HG02623 (cell line): ENCODE measurements at regions not wholly inside any gene's neighbourhood (a gene's known extent, or its start where the extent isn't known, plus 50 kb on each side); places are given as distances from the start of the nearest gene placed in this dataset.
"Not testable (repeated sequence)": the region's sequence is repeated elsewhere in the genome, so short reads cannot be mapped to it uniquely, and the experiment has no call there.

Experiments used
- ATAC-seq: cut with Tn5 transposase; IDR thresholded peaks from one replicate; pipeline ENCODE4 v1.9.1; 2021; ENCODE audit warnings: moderate library complexity; ENCODE audit not compliant: unreplicated experiment

- ATAC-seq: not testable (repeated sequence)
Observed at GRCh38 chr1:143784239-143784882, 187.4 kb downstream of the FAM72C start.

GRCh38 chr1:143778178-143778577 lies 193.6 kb downstream of the FAM72C start:
- ATAC-seq: not testable (repeated sequence)

GRCh38 chr1:143764831-143765230 lies 207.0 kb downstream of the FAM72C start:
- ATAC-seq: not testable (repeated sequence)

DNA sequence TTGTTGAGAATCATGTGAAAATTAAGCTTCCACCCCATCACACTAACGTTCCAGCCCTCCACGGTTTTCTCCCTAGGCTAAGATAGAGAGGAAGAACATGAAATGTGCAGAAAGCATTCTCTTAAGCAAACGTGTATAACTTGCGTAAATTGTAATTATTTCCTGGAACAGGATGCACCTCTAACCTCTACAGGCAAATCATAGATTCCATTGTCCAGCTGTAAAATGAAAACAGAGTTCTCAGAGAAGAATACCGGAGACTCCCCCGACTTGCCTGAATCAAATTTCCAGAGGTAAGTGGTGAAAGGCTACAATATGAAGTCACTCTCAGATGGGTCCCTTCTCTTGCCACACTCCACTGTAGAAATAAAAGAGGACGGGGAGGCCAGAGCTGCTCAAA lies 211.4 kb downstream of the FAM72C start:
- not testable (repeated sequence) for ATAC-seq

DNA sequence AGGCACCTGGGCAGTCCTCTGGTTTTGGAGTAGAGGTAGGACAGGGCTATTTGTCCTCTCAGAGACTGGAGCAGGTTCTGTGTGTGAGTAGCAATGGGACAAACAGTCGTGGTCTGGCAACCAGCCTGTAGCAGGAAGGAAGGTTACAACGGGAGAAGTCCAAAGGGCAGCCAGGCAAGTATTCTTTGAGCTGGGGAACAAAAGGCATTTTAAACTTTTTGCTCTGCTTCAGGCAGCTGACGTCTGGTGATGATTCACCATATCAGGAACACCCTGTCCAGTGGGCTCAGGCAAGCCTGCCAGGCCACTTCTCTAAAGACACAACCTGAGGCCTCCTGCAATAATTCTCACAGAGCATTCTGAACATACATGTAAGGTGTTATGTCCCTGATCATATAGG lies 215.8 kb downstream of the FAM72C start:
- not testable (repeated sequence) for ATAC-seq

- ATAC-seq: no peak
Observed at GRCh38 chr1:143748906-143749305, 222.9 kb downstream of the FAM72C start.

DNA sequence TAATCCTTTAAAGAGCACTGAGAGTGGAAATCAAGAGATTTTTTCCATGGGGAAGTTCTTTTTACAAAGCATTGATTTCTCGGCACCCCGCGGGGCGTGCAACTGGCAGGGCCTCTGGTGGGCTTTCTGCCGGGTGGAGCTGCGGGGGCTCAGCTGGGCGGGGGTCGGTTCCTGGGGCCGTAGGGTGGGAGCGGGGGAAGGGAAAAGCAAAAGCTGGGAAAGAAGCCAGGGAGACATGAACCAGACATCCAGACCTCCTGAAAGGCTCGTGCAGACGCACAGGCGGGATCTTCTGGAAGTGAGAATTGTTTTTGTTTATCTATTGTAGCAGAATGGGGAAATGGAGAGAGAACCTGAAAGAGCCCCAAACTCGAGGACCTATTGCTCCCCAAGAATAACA lies 235.2 kb downstream of the FAM72C start:
- no peak for ATAC-seq

GRCh38 chr1:143735764-143736461 lies 235.9 kb downstream of the FAM72C start:
- ATAC-seq: no peak

DNA sequence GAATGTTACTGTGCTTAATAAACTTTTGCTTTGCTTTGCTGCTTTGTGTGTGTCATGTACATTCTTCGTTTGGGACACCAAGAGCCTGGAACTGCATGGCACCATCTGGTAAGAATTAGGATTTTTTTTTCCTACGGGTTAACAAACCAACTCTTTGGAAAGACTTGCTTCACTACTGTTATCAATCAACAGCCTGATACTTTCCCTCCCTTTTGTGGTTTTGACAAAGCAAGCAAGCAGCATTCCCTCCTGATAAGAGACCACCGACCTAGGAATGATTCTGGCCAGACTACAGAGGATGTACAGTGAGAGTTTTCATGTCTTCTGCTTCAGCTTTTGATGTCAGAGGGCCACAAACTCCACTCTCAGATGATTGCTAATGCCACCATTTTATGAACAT lies 237.5 kb downstream of the FAM72C start:
- not testable (repeated sequence) for ATAC-seq

DNA sequence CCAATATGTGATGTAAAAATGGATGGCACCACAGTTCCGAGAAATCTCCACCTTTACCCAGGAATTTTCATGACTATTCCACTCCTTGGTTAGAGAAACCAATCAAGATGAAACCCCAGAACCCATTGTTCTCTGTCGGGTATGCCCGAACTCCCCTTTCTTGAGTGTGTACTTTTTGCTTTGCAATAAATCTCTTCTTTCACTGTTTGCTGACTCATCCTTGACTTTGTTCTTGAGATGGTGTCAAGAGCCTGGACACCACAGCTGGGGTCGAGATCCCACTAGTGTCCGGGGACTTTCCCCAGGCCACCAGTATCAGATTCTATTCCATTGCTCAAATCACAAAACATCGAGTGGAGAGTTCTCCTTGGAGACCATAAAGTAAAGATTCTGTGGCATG lies 240.9 kb downstream of the FAM72C start:
- ATAC-seq: not testable (repeated sequence)

GRCh38 chr1:143729449-143730111 lies 242.2 kb downstream of the FAM72C start:
- ATAC-seq: peak; percentile 59

GRCh38 chr1:143728802-143729448 lies 242.9 kb downstream of the FAM72C start:
- ATAC-seq: peak; percentile 87

- ATAC-seq: no peak
Observed at GRCh38 chr1:143727263-143727662, 244.5 kb downstream of the FAM72C start.

- no peak for ATAC-seq
Observed at GRCh38 chr1:143721024-143721373, 250.8 kb downstream of the FAM72C start.

- no peak for ATAC-seq
Observed at GRCh38 chr1:143720087-143721023, 251.4 kb downstream of the FAM72C start.

GRCh38 chr1:143718524-143718923 lies 253.3 kb downstream of the FAM72C start:
- no peak for ATAC-seq

DNA sequence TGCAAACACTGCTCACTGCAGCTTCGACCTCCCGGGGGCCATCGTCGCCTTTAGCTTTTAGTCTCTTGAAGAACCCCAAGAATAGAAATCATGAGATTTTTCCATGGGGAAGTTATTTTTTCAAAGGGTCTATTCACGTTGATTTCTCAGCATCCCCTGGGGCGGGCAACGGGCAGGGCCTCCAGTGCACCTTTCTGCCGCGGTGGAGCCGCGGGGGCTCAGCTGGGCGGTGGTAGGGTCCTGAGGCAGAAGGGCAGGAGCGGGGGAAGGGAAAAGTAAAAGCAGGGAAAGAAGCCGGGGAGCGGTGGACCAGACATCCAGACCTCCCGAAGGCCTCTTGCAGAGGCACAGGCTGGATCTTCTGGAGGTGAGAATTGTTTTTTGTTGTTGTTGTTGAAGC lies 253.8 kb downstream of the FAM72C start:
- ATAC-seq: no peak

DNA sequence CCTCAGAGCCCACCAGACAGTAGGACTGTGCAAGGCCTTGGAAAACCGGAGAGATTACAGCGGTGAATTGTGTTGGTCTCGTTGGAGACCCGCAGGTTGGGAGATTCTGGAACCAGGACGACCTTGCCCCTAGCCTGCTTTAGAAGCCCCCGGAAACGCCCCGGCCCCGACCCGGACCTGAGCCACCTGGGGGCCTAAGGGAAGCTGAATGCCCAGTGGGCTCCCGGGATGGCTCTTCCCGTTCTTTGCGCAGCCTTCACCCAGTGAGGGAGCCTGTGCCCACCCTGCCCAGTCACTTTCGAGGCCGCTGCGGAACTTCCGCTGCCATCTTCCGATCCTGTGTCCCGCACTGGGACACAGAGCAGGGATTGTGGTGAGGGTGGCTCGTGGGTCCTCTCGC lies 254.4 kb downstream of the FAM72C start:
- no peak for ATAC-seq

DNA sequence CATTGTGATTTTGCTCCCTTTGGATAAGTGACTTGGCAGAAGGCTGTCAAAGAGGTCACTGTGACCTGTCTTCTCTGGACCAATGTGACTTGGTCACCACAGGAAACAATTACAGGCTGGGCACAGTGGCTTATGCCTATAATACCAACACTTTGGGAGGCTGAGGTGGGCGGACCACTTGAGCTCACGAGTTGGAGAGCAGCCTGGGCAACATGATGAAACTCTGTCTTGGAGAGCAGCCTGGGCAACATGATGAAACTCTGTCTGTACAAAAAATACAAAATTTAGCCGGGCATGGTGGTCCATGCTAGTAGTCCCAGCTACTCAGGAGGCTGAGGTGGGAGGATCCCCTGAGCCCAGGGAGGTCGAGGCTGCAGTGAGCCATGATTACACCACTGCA lies 256.9 kb downstream of the FAM72C start:
- not testable (repeated sequence) for ATAC-seq

DNA sequence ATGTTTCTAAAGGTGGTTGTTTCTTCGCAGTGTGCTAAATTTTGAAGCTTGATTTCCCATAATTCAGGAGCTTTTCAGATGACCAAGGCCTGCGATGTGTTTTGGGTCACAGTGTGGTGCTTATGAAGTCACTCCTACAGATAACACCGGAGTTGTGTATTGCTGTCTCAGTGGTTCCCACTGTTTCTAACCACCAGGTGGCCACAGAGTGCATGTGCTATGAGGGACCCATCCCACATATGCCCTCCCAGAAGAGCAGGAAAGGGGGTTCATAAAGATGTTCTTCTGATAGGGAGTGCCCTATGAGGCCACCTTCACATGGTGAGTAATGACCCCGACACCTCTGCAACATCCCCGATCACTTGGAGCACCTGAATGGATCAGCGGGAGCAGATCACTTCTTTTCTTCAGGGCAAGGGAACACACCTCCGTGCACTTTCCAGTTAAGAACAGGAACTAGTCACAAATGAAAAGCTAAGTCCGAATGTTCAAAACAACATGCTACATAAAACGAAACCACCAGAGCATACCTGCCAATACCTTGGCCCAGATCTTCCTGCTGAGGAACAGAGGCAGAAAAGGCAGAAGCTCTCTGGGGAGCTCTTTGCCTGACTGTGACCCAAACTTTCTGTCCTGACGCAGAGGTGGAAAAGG lies 262.1 kb downstream of the FAM72C start:
- not testable (repeated sequence) for ATAC-seq
